ENCODE measurements at regions not wholly inside any gene's neighbourhood (a gene's known extent, or its start where the extent isn't known, plus 50 kb on each side); places are given as distances from the start of the nearest gene placed in this dataset.

DNA sequence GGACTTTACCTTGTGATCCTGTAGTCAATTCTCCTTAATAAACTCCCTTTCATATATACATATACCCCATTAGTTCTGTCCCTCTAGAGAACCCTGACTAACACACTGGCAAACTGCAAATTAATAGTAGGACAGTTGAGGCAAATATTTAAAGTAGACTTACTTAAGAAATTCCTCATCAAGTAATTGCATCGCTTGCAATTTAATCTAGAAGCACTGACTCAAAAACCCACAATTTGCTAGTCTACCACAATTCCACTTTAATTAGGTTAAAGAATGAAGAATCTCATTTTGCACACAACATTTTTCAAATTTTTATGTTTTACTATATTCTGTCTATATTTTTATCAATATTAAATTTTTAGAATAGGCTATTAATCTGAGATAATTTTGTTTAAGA lies 188.1 kb downstream of the PLOD2 start:
- H3K4me1 ChIP-seq = no peaks in the 10 kb centered on the region
- ATAC-seq (no peak), DNase-seq (no peak)
- TF ChIP-seq, protein P1, sequence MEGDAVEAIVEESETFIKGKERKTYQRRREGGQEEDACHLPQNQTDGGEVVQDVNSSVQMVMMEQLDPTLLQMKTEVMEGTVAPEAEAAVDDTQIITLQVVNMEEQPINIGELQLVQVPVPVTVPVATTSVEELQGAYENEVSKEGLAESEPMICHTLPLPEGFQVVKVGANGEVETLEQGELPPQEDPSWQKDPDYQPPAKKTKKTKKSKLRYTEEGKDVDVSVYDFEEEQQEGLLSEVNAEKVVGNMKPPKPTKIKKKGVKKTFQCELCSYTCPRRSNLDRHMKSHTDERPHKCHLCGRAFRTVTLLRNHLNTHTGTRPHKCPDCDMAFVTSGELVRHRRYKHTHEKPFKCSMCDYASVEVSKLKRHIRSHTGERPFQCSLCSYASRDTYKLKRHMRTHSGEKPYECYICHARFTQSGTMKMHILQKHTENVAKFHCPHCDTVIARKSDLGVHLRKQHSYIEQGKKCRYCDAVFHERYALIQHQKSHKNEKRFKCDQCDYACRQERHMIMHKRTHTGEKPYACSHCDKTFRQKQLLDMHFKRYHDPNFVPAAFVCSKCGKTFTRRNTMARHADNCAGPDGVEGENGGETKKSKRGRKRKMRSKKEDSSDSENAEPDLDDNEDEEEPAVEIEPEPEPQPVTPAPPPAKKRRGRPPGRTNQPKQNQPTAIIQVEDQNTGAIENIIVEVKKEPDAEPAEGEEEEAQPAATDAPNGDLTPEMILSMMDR (IDR thresholded peaks at IDR 0.05) = no peak
- H3K4me3 ChIP-seq = no peak overlapping the region
- no peaks in the 10 kb centered on the region for H3K27me3 ChIP-seq
- intact Hi-C loops (cut with DNase I) = no loop called here
- no peaks in the 10 kb centered on the region for H3K9me3 ChIP-seq
- no peaks in the 10 kb centered on the region for H3K36me3 ChIP-seq
- H3K27ac ChIP-seq = no peak overlapping the region

DNA sequence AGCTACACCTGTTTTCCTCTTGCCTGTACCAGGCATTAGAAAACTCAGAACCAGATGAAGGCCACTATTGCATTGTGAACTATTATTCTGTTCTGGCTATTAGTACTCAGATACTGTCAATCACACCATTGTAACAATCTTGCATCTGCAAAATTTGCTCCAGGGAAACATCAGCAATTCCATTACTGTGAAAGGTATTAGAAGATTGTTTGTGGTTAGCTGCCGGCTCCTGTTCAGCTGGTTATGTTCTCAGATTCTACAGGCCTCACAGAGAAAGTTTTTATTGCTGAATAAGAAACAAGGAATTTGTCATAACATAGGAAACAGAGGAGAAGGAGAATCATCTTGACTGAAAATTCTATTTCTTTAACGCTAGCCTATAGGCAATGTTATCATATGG lies 179.9 kb downstream of the PLOD2 start:
- H3K27ac ChIP-seq = no peak overlapping the region
- no peaks in the 10 kb centered on the region for H3K36me3 ChIP-seq
- TF ChIP-seq, protein P1 (IDR thresholded peaks at IDR 0.05) = no peak
- H3K4me1 ChIP-seq = no peaks in the 10 kb centered on the region
- ATAC-seq (no peak), DNase-seq (no peak)
- H3K4me3 ChIP-seq = no peak overlapping the region
- intact Hi-C loops (cut with DNase I) = no loop called here
- peaks cover 0 to 9% of the 10 kb centered on the region in 2 donors for H3K9me3 ChIP-seq
- H3K27me3 ChIP-seq = no peaks in the 10 kb centered on the region

DNA sequence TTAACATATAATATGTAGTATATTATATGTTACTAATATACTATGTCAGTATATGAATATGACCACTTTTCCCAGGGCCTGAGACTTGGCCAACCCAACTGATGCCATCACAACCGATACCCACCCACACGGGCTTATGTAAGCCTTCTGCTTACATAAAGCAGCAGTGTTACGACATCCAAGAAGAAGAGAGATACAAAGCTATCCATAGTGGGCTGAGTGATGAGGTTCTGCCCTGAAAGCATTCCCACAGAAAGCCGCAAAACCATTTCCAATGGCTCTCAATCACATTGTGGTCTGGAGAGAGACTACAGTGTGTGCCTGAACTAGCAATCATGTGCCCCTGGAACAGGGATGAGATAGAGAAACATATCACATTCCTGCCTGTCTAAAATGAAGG lies 177.9 kb downstream of the PLOD2 start:
- H3K4me1 ChIP-seq = no peaks in the 10 kb centered on the region
- TF ChIP-seq, protein P1 (IDR thresholded peaks at IDR 0.05) = no peak
- DNase-seq = no peak
- peaks cover 0 to 9% of the 10 kb centered on the region in 2 donors for H3K9me3 ChIP-seq
- H3K27me3 ChIP-seq = no peaks in the 10 kb centered on the region
- no peaks in the 10 kb centered on the region for H3K36me3 ChIP-seq
- no peak overlapping the region for H3K27ac ChIP-seq
- intact Hi-C loops (cut with DNase I) = no loop called here
- ATAC-seq = no peak
- H3K4me3 ChIP-seq = no peak overlapping the region

Measured in left lung (tissue), 4 donors.